ENCODE measurements at regions not wholly inside any gene's neighbourhood (a gene's known extent, or its start where the extent isn't known, plus 50 kb on each side); places are given as distances from the start of the nearest gene placed in this dataset.

- Histone ChIP-seq H2BK120ac (ENCODE audit: low read depth, low read length, poor library complexity, severe bottlenecking) (no peak overlapping the region), H4K8ac (replicated peaks; ENCODE audit: insufficient read length, low read depth, low read length) (no peak overlapping the region), H4K20me1 (ENCODE audit: control insufficient read depth, insufficient read depth, insufficient read length) (no peaks in the 10 kb centered on the region), H3K79me1 (ENCODE audit: insufficient read depth, low read depth, low read length, poor library complexity, severe bottlenecking) (no peaks in the 10 kb centered on the region), H3K27ac (ENCODE audit: insufficient read length, low read depth, low read length) (no peak overlapping the region), H2AK5ac (ENCODE audit: insufficient read length, low read length) (no peak overlapping the region), H3K18ac (ENCODE audit: insufficient read length, low read depth, low read length) (no peak overlapping the region), H2AFZ (ENCODE audit: low read length) (no peak overlapping the region), H2BK15ac (ENCODE audit: low read depth, low read length) (no peak overlapping the region), H2BK5ac (ENCODE audit: insufficient read length, low read length) (no peak overlapping the region), H3K56ac (ENCODE audit: insufficient read length, low read depth, low read length) (no peak overlapping the region), H3T11ph (ENCODE audit: low read length) (no peak overlapping the region), H4K5ac (ENCODE audit: insufficient read length, low read depth, low read length) (no peak overlapping the region), H3K27me3 (ENCODE audit: insufficient read depth, low read length) (no peaks in the 10 kb centered on the region), H3K79me2 (ENCODE audit: insufficient read depth, low read length) (no peaks in the 10 kb centered on the region), H3K4me1 (ENCODE audit: insufficient read depth, low read length) (no peaks in the 10 kb centered on the region), H3K9me3 (ENCODE audit: control insufficient read depth, low read depth, low read length) (no peaks in the 10 kb centered on the region), H4K91ac (ENCODE audit: insufficient read length, low read depth, low read length) (no peak overlapping the region), H3K23ac (ENCODE audit: insufficient read length, low read depth, low read length) (no peak overlapping the region), H2BK12ac (ENCODE audit: insufficient read length, low read depth, low read length) (no peak overlapping the region), H3K14ac (ENCODE audit: insufficient read depth, low read length) (no peak overlapping the region), H3K23me2 (ENCODE audit: insufficient read length, low read depth, low read length, poor library complexity, severe bottlenecking) (no peaks in the 10 kb centered on the region), H3K4ac (ENCODE audit: low read depth, low read length) (no peak overlapping the region), H3K9ac (ENCODE audit: extremely low read depth, insufficient read length, low read length) (no peak overlapping the region), H3K4me2 (ENCODE audit: insufficient read depth, insufficient read length, low read length) (no peak overlapping the region), H2BK20ac (ENCODE audit: low read depth, low read length, poor library complexity, severe bottlenecking) (no peak overlapping the region)
- Mint-ChIP-seq H3K27me3 (ENCODE audit: low read depth) (no peaks in the 10 kb centered on the region), H3K4me3 (no peak overlapping the region), H3K9me3 (peaks cover 0 to 10% of the 10 kb centered on the region in 2 experiments; a peak in 3 of 5 replicates), H3K27ac (no peak overlapping the region), H3K4me1 (no peaks in the 10 kb centered on the region), H3K36me3 (ENCODE audit: insufficient read depth in 1 of 3, low read depth in 3 of 3) (no peaks in the 10 kb centered on the region; a peak in 1 of 7 replicates)
- no peak for DNase-seq
- WGBS (ENCODE audit: extremely low coverage, insufficient read length, low lambda C conversion rate), result no CpG with 5 or more reads among the region's 1 CpG
- no peak for TF ChIP-seq CTCF (conservative IDR thresholded peaks at IDR 0.05)
Measured at GRCh38 chr2:56871644-56872043, 687.9 kb downstream of the CCDC85A start.

Data from H9 (cell line).